ENCODE measurements at regions not wholly inside any gene's neighbourhood (a gene's known extent, or its start where the extent isn't known, plus 50 kb on each side); places are given as distances from the start of the nearest gene placed in this dataset.

GRCh38 chr15:80317389-80318182 is 65.6 kb upstream of the CTXND1 start:
- TF ChIP-seq TEAD4 (IDR thresholded peaks at IDR 0.05; ENCODE audit: low read depth, low read length), result no peak
- TF ChIP-seq TAF1 (IDR thresholded peaks at IDR 0.05; ENCODE audit: low read depth, low read length), result no peak
- no peak for TF ChIP-seq POLR2A (IDR thresholded peaks at IDR 0.05; ENCODE audit: control extremely low read depth in 1 of 2, low read depth in 2 of 2, low read length in 2 of 2)
- no peak for TF ChIP-seq HDAC6 (IDR thresholded peaks at IDR 0.05; ENCODE audit: low read depth, low read length)
- TF ChIP-seq NRF1 (IDR thresholded peaks at IDR 0.05; ENCODE audit: low read depth, low read length), result no peak
- TF ChIP-seq RAD21 (IDR thresholded peaks at IDR 0.05 in 1 of 2, conservative IDR thresholded peaks at IDR 0.05 in 1 of 2; ENCODE audit: low read depth in 2 of 2, low read length in 2 of 2), result no peak
- TF ChIP-seq EZH2 (IDR thresholded peaks at IDR 0.05; ENCODE audit: low read depth, low read length, severe bottlenecking), result no peak
- no peak for TF ChIP-seq KDM1A (IDR thresholded peaks at IDR 0.05; ENCODE audit: borderline replicate concordance, low read length)
- no peak for TF ChIP-seq CTCF (IDR thresholded peaks at IDR 0.05; ENCODE audit: control extremely low read depth in 1 of 3, insufficient read depth in 1 of 3, low read depth in 1 of 3, low read length in 3 of 3)
- TF ChIP-seq TBP (IDR thresholded peaks at IDR 0.05; ENCODE audit: low read depth, low read length), result no peak

All from H1 (cell line).